BE2C (cell line): ENCODE measurements at regions not wholly inside any gene's neighbourhood (a gene's known extent, or its start where the extent isn't known, plus 50 kb on each side); places are given as distances from the start of the nearest gene placed in this dataset.

Experiments
- DNase-seq: peaks from one replicate; pipeline ENCODE4 v3.0.0-alpha.2; 2020
- H3K27me3 ChIP-seq: fragments of 250-450 bp; sonication (Bioruptor Pico); 2 replicates; pipeline ENCODE4 v1.5.1; 2020; ENCODE audit warnings: mild to moderate bottlenecking
- H3K36me3 ChIP-seq: fragments of 250-450 bp; sonication (Bioruptor Pico); 2 replicates; pipeline ENCODE4 v1.5.1; 2020; ENCODE audit warnings: mild to moderate bottlenecking
- H3K4me1 ChIP-seq: fragments of 250-450 bp; sonication (Bioruptor Pico); 2 replicates; pipeline ENCODE4 v1.5.1; 2020
- H3K4me3 ChIP-seq: 2 replicates; pipeline ENCODE4 v1.5.1; 2011; ENCODE audit warnings: low read depth, low read length
- H3K9me3 ChIP-seq: fragments of 250-450 bp; sonication (Bioruptor Pico); 2 replicates; pipeline ENCODE4 v1.5.1; 2020
- CTCF ChIP-seq: IDR thresholded peaks from 2 replicates; pipeline ENCODE4 v1.5.1; 2012; ENCODE audit warnings: mild to moderate bottlenecking, low read depth, low read length

GRCh38 chr11:115874843-115875242 is 370.6 kb upstream of the CADM1 start:
- Histone ChIP-seq H3K4me3 (no peak overlapping the region), H3K27me3 (no peaks in the 10 kb centered on the region), H3K9me3 (0 out of 2 replicates have a peak, but pooled peaks cover 2% of the 10 kb centered on the region), H3K4me1 (peaks cover 7% of the 10 kb centered on the region), H3K36me3 (no peaks in the 10 kb centered on the region)
- no peak for TF ChIP-seq CTCF
- DNase-seq, result no peak

- Histone ChIP-seq H3K4me3 (no peak overlapping the region), H3K36me3 (no peaks in the 10 kb centered on the region), H3K4me1 (peaks cover 7% of the 10 kb centered on the region), H3K27me3 (no peaks in the 10 kb centered on the region), H3K9me3 (0 out of 2 replicates have a peak, but pooled peaks cover 2% of the 10 kb centered on the region)
- no peak for DNase-seq
- no peak for TF ChIP-seq CTCF
These were observed 369.6 kb upstream of the CADM1 start for GRCh38 chr11:115873813-115874212.

GRCh38 chr11:115872416-115872815 is 368.2 kb upstream of the CADM1 start:
- H3K27me3 ChIP-seq, result no peaks in the 10 kb centered on the region
- TF ChIP-seq CTCF, result no peak
- H3K4me1 ChIP-seq, result peaks cover 7% of the 10 kb centered on the region
- H3K9me3 ChIP-seq, result 0 out of 2 replicates have a peak, but pooled peaks cover 2% of the 10 kb centered on the region
- no peaks in the 10 kb centered on the region for H3K36me3 ChIP-seq
- DNase-seq, result no peak
- H3K4me3 ChIP-seq, result no peak overlapping the region

- Histone ChIP-seq H3K4me3 (no peak overlapping the region), H3K27me3 (no peaks in the 10 kb centered on the region), H3K4me1 (peaks cover 7% of the 10 kb centered on the region), H3K9me3 (no peaks in the 10 kb centered on the region), H3K36me3 (no peaks in the 10 kb centered on the region)
- TF ChIP-seq CTCF, result no peak
- DNase-seq, result no peak
These were observed 367.0 kb upstream of the CADM1 start for GRCh38 chr11:115871161-115871760.

- Histone ChIP-seq H3K9me3 (no peaks in the 10 kb centered on the region), H3K4me3 (no peak overlapping the region), H3K36me3 (no peaks in the 10 kb centered on the region), H3K27me3 (no peaks in the 10 kb centered on the region), H3K4me1 (peaks cover 7% of the 10 kb centered on the region)
- peak; percentile 75 for DNase-seq
- peak; percentile 82 for TF ChIP-seq CTCF
These were observed 365.7 kb upstream of the CADM1 start for GRCh38 chr11:115869780-115870431.

GRCh38 chr11:115869131-115869530 is 364.9 kb upstream of the CADM1 start:
- DNase-seq, result no peak
- no peaks in the 10 kb centered on the region for H3K9me3 ChIP-seq
- no peaks in the 10 kb centered on the region for H3K27me3 ChIP-seq
- no peak overlapping the region for H3K4me3 ChIP-seq
- no peaks in the 10 kb centered on the region for H3K36me3 ChIP-seq
- peaks cover 7% of the 10 kb centered on the region for H3K4me1 ChIP-seq
- no peak for TF ChIP-seq CTCF
